Nephron progenitor cell (in vitro differentiated cells): ENCODE measurements at regions not wholly inside any gene's neighbourhood (a gene's known extent, or its start where the extent isn't known, plus 50 kb on each side); places are given as distances from the start of the nearest gene placed in this dataset.

Experiments used
- DNase-seq: peaks from one replicate; pipeline ENCODE4 v3.0.0; 2021
- H3K27ac Mint-ChIP-seq: 2 replicates; pipeline ENCODE4 v1.8.0; 2021; ENCODE audit warnings: mild to moderate bottlenecking, moderate library complexity, mixed read lengths
- H3K27me3 Mint-ChIP-seq: 2 replicates; pipeline ENCODE4 v1.8.0; 2021; ENCODE audit warnings: mild to moderate bottlenecking, low read depth, mixed read lengths; ENCODE audit not compliant: poor library complexity
- H3K36me3 Mint-ChIP-seq: 2 replicates; pipeline ENCODE4 v1.8.0; 2021; ENCODE audit warnings: low read depth, mixed read lengths
- H3K4me1 Mint-ChIP-seq: 2 replicates; pipeline ENCODE4 v1.8.0; 2021; ENCODE audit warnings: mixed read lengths
- H3K4me3 Mint-ChIP-seq: 2 replicates; pipeline ENCODE4 v1.8.0; 2021; ENCODE audit warnings: mild to moderate bottlenecking, moderate library complexity, mixed read lengths
- H3K9me3 Mint-ChIP-seq: 2 replicates; pipeline ENCODE4 v1.8.0; 2021; ENCODE audit warnings: mild to moderate bottlenecking, moderate library complexity, mixed read lengths
- CTCF ChIP-seq: fragments of 200-600 bp; sonication (generic); IDR thresholded peaks from 2 replicates; pipeline ENCODE4 v1.5.0; 2021; ENCODE audit warnings: antibody characterized with exemption

- Mint-ChIP-seq H3K4me3 (no peak overlapping the region), H3K9me3 (no peaks in the 10 kb centered on the region), H3K27ac (no peak overlapping the region), H3K36me3 (no peaks in the 10 kb centered on the region), H3K27me3 (no peaks in the 10 kb centered on the region), H3K4me1 (no peaks in the 10 kb centered on the region)
- no peak for DNase-seq
- no peak for TF ChIP-seq CTCF
Observed at GRCh38 chrX:5708251-5708650, 520.4 kb downstream of the NLGN4X start.

- Mint-ChIP-seq H3K4me1 (no peaks in the 10 kb centered on the region), H3K27me3 (no peaks in the 10 kb centered on the region), H3K36me3 (no peaks in the 10 kb centered on the region), H3K27ac (no peak overlapping the region), H3K4me3 (no peak overlapping the region), H3K9me3 (no peaks in the 10 kb centered on the region)
- DNase-seq = no peak
- no peak for TF ChIP-seq CTCF
Observed at GRCh38 chrX:5702890-5703289, 525.8 kb downstream of the NLGN4X start.

- H3K36me3 Mint-ChIP-seq = no peaks in the 10 kb centered on the region
- H3K27me3 Mint-ChIP-seq = peaks cover 3% of the 10 kb centered on the region
- no peak for TF ChIP-seq CTCF
- H3K4me3 Mint-ChIP-seq = no peak overlapping the region
- no peak for DNase-seq
- H3K4me1 Mint-ChIP-seq = peaks cover 10% of the 10 kb centered on the region
- no peaks in the 10 kb centered on the region for H3K9me3 Mint-ChIP-seq
- no peak overlapping the region for H3K27ac Mint-ChIP-seq
Observed at GRCh38 chrX:5695971-5696370, 532.7 kb downstream of the NLGN4X start.

- no peak overlapping the region for H3K27ac Mint-ChIP-seq
- H3K36me3 Mint-ChIP-seq = no peaks in the 10 kb centered on the region
- TF ChIP-seq CTCF = no peak
- H3K27me3 Mint-ChIP-seq = peaks cover 3% of the 10 kb centered on the region
- H3K4me1 Mint-ChIP-seq = no peaks in the 10 kb centered on the region
- no peak for DNase-seq
- no peak overlapping the region for H3K4me3 Mint-ChIP-seq
- no peaks in the 10 kb centered on the region for H3K9me3 Mint-ChIP-seq
Observed at GRCh38 chrX:5683996-5684395, 544.7 kb downstream of the NLGN4X start.

GRCh38 chrX:5681159-5681558 is 547.5 kb downstream of the NLGN4X start:
- no peaks in the 10 kb centered on the region for H3K4me1 Mint-ChIP-seq
- H3K27me3 Mint-ChIP-seq = peaks cover 3% of the 10 kb centered on the region
- no peaks in the 10 kb centered on the region for H3K36me3 Mint-ChIP-seq
- H3K27ac Mint-ChIP-seq = no peak overlapping the region
- no peak overlapping the region for H3K4me3 Mint-ChIP-seq
- DNase-seq = no peak
- H3K9me3 Mint-ChIP-seq = no peaks in the 10 kb centered on the region
- no peak for TF ChIP-seq CTCF

- Mint-ChIP-seq H3K36me3 (peaks cover 3% of the 10 kb centered on the region), H3K27me3 (no peaks in the 10 kb centered on the region), H3K4me1 (peaks cover 6% of the 10 kb centered on the region), H3K4me3 (no peak overlapping the region), H3K27ac (no peak overlapping the region), H3K9me3 (peaks cover 4% of the 10 kb centered on the region)
- no peak for TF ChIP-seq CTCF
- no peak for DNase-seq
Observed at GRCh38 chrX:5674036-5674435, 554.6 kb downstream of the NLGN4X start.
